HCT116 (cell line): ENCODE measurements at regions not wholly inside any gene's neighbourhood (a gene's known extent, or its start where the extent isn't known, plus 50 kb on each side); places are given as distances from the start of the nearest gene placed in this dataset.

ENCODE experiments used
- EGR1 ChIP-seq: IDR thresholded peaks from 2 replicates; pipeline ENCODE4 v1.6.1; 2012; ENCODE audit warnings: low read depth
- EZH2phosphoT487 ChIP-seq: fragments of 200-600 bp; IDR thresholded peaks from 2 replicates; pipeline ENCODE4 v1.6.1; 2018; ENCODE audit warnings: antibody characterized with exemption, borderline replicate concordance
- YY1 ChIP-seq: IDR thresholded peaks from 2 replicates; pipeline ENCODE4 v1.6.1; 2011; ENCODE audit warnings: low read length, low read depth, moderate library complexity, mild to moderate bottlenecking; ENCODE audit not compliant: insufficient replicate concordance; ENCODE audit errors: extremely low read depth
- TF ChIP-seq, protein P1 (sequence below), 3 experiments: fragments of 200-600 bp in 1 of 3; sonication (generic) in 1 of 3; IDR thresholded peaks in 2 of 3; conservative IDR thresholded peaks in 1 of 3; 2 replicates each; pipeline ENCODE4 v1.5.1; 2012 to 2017; ENCODE audit warnings: low read depth in 2 of 3, low read length in 2 of 3, antibody characterized with exemption in 1 of 3, borderline replicate concordance in 1 of 3, control low read depth in 1 of 3, mild to moderate bottlenecking in 1 of 3, mixed read lengths in 1 of 3, mixed run types in 1 of 3, moderate library complexity in 1 of 3; ENCODE audit not compliant: insufficient read depth in 1 of 3
- TF ChIP-seq, protein P2 (sequence below): IDR thresholded peaks from 2 replicates; pipeline ENCODE4 v1.6.1; 2012

DNA sequence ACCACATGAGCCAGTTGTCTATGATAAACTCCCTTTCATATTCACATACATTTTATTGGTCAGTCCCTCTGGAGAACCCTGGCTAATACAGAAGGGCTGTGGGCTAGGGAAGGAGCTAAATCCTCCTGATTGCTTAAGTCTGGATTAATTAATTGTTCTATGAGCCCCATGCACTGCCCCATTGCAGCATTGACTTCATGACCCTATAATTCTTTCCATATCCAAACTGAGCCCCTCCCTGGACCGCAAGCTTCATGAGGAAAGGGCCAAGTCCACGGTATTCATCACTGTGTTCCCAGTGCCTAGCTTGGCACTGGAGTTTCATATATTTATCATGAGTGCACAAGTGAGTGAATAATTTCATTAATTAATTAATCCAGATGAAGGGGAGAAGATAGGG, 124.0 kb downstream of the MBD2 start:
- TF ChIP-seq, protein P1, sequence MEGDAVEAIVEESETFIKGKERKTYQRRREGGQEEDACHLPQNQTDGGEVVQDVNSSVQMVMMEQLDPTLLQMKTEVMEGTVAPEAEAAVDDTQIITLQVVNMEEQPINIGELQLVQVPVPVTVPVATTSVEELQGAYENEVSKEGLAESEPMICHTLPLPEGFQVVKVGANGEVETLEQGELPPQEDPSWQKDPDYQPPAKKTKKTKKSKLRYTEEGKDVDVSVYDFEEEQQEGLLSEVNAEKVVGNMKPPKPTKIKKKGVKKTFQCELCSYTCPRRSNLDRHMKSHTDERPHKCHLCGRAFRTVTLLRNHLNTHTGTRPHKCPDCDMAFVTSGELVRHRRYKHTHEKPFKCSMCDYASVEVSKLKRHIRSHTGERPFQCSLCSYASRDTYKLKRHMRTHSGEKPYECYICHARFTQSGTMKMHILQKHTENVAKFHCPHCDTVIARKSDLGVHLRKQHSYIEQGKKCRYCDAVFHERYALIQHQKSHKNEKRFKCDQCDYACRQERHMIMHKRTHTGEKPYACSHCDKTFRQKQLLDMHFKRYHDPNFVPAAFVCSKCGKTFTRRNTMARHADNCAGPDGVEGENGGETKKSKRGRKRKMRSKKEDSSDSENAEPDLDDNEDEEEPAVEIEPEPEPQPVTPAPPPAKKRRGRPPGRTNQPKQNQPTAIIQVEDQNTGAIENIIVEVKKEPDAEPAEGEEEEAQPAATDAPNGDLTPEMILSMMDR (IDR thresholded peaks at IDR 0.05 in 2 of 3, conservative IDR thresholded peaks at IDR 0.05 in 1 of 3; ENCODE audit: borderline replicate concordance in 1 of 3, insufficient read depth in 1 of 3, low read depth in 2 of 3, low read length in 2 of 3) = no peak
- no peak for TF ChIP-seq EGR1
- TF ChIP-seq YY1 = no peak
- TF ChIP-seq, protein P2, sequence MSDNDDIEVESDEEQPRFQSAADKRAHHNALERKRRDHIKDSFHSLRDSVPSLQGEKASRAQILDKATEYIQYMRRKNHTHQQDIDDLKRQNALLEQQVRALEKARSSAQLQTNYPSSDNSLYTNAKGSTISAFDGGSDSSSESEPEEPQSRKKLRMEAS = no peak
- no peak for TF ChIP-seq EZH2phosphoT487
